IMR-90 (cell line): ENCODE measurements at regions not wholly inside any gene's neighbourhood (a gene's known extent, or its start where the extent isn't known, plus 50 kb on each side); places are given as distances from the start of the nearest gene placed in this dataset.

Experiments used
- ATAC-seq: fragments of 200-7000 bp; cut with Tn5 transposase; 2 replicates; pipeline ENCODE4 v1.9.1; 2020; ENCODE audit warnings: low read depth, mild to moderate bottlenecking, moderate library complexity
- BruUV-seq: library from RNA; stranded (reverse); fragments of 400-500 nt; replicated peaks from 2 replicates; lab custom pipeline; 2021; lab: Mats Ljungman, UMichigan
- CTCF ChIA-PET: fragments of 300-600 bp; formaldehyde crosslinking; extraction: SDS; loops from one replicate; lab custom pipeline; 2021; ENCODE audit warnings: antibody characterized with exemption; lab: Yijun Ruan, JAX
- POLR2A ChIA-PET: fragments of 300-600 bp; sonication (Branson Sonifier 250); formaldehyde crosslinking; loops from one replicate; lab custom pipeline; 2022; ENCODE audit warnings: antibody characterized with exemption; ENCODE audit not compliant: unreplicated experiment; lab: Charles Lee
- DNase-seq: peaks from one replicate; pipeline ENCODE4 v3.0.0; 2013
- H2AFZ ChIP-seq: replicated peaks from 2 replicates; pipeline ENCODE3; 2013; ENCODE audit warnings: low read length, mild to moderate bottlenecking; ENCODE audit not compliant: poor library complexity
- H2AK5ac ChIP-seq: 2 replicates; pipeline ENCODE4 v1.6.1; 2013; ENCODE audit warnings: low read depth, low read length, inconsistent platforms
- H2AK9ac ChIP-seq: replicated peaks from 2 replicates; pipeline ENCODE3; 2013; ENCODE audit warnings: mild to moderate bottlenecking, low read depth, low read length, moderate library complexity; ENCODE audit not compliant: poor library complexity
- H2BK120ac ChIP-seq: 2 replicates; pipeline ENCODE4 v1.6.1; 2013; ENCODE audit warnings: low read depth, low read length, inconsistent platforms
- H2BK15ac ChIP-seq: 3 replicates; pipeline ENCODE4 v1.6.1; 2013; ENCODE audit warnings: low read depth, low read length, inconsistent platforms
- H2BK20ac ChIP-seq: 2 replicates; pipeline ENCODE4 v1.6.1; 2013; ENCODE audit warnings: low read depth, mild to moderate bottlenecking, inconsistent platforms, low read length, moderate library complexity
- H2BK5ac ChIP-seq: 2 replicates; pipeline ENCODE4 v1.6.1; 2013; ENCODE audit warnings: mild to moderate bottlenecking, low read depth, low read length, inconsistent platforms; ENCODE audit not compliant: poor library complexity, severe bottlenecking
- H3K14ac ChIP-seq: replicated peaks from 2 replicates; pipeline ENCODE4 v1.6.1; 2013; ENCODE audit warnings: low read depth, low read length, inconsistent platforms
- H3K18ac ChIP-seq: 2 replicates; pipeline ENCODE4 v1.6.1; 2013; ENCODE audit warnings: low read depth, low read length, control low read depth
- H3K23ac ChIP-seq: 2 replicates; pipeline ENCODE4 v1.6.1; 2013; ENCODE audit warnings: low read depth, low read length, inconsistent platforms
- H3K27ac ChIP-seq: 2 replicates; pipeline ENCODE4 v1.5.1; 2013; ENCODE audit warnings: mild to moderate bottlenecking, control low read depth, low read length; ENCODE audit not compliant: insufficient read depth
- H3K27me3 ChIP-seq: 2 replicates; pipeline ENCODE4 v1.6.1; 2013; ENCODE audit warnings: low read length; ENCODE audit not compliant: control insufficient read depth, insufficient read depth
- H3K36me3 ChIP-seq: 2 replicates; pipeline ENCODE4 v1.6.1; 2013; ENCODE audit warnings: low read length, mixed read lengths; ENCODE audit not compliant: control insufficient read depth, insufficient read depth
- H3K4ac ChIP-seq: 2 replicates; pipeline ENCODE4 v1.6.1; 2013; ENCODE audit warnings: low read depth, low read length, inconsistent platforms
- H3K4me1 ChIP-seq: 2 replicates; pipeline ENCODE4 v1.6.1; 2013; ENCODE audit warnings: low read length, mixed read lengths; ENCODE audit not compliant: control insufficient read depth, insufficient read depth
- H3K4me2 ChIP-seq: 2 replicates; pipeline ENCODE4 v1.6.1; 2013; ENCODE audit warnings: low read depth, mild to moderate bottlenecking, control low read depth, low read length, moderate library complexity
- H3K4me3 ChIP-seq: 2 replicates; pipeline ENCODE4 v1.5.1; 2013; ENCODE audit warnings: low read depth, mild to moderate bottlenecking, control low read depth, low read length, moderate library complexity; ENCODE audit not compliant: insufficient read depth
- H3K56ac ChIP-seq: 2 replicates; pipeline ENCODE4 v1.6.1; 2013; ENCODE audit warnings: low read length, inconsistent platforms; ENCODE audit not compliant: insufficient read depth; ENCODE audit errors: extremely low read depth
- H3K79me1 ChIP-seq, 2 experiments: 2 replicates each; pipeline ENCODE4 v1.6.1; 2013; ENCODE audit warnings: low read length in 2 of 2, inconsistent platforms in 1 of 2, low read depth in 1 of 2
- H3K9ac ChIP-seq: 2 replicates; pipeline ENCODE4 v1.6.1; 2013; ENCODE audit warnings: low read depth, low read length, control low read depth
- H3K9me1 ChIP-seq: 2 replicates; pipeline ENCODE4 v1.6.1; 2013; ENCODE audit warnings: low read length, inconsistent platforms; ENCODE audit not compliant: insufficient read depth
- H3K9me3 ChIP-seq: 2 replicates; pipeline ENCODE4 v1.6.1; 2013; ENCODE audit warnings: low read length; ENCODE audit not compliant: control insufficient read depth, insufficient read depth
- H4K20me1 ChIP-seq: 2 replicates; pipeline ENCODE4 v1.6.1; 2013; ENCODE audit warnings: low read length, inconsistent platforms; ENCODE audit not compliant: insufficient read depth
- H4K5ac ChIP-seq: 2 replicates; pipeline ENCODE4 v1.6.1; 2013; ENCODE audit warnings: mild to moderate bottlenecking, low read depth, low read length, control low read depth
- H4K8ac ChIP-seq, 2 experiments: 2 replicates each; pipeline ENCODE4 v1.6.1; 2013; ENCODE audit warnings: low read depth in 2 of 2, low read length in 2 of 2, control low read depth in 1 of 2, inconsistent platforms in 1 of 2
- H4K91ac ChIP-seq: 2 replicates; pipeline ENCODE4 v1.6.1; 2013; ENCODE audit warnings: low read depth, low read length, inconsistent platforms; ENCODE audit not compliant: insufficient read depth
- BHLHE40 ChIP-seq: fragments of 150-350 bp; IDR thresholded peaks from 2 replicates; pipeline ENCODE4 v1.6.1; 2016; ENCODE audit warnings: mild to moderate bottlenecking, low read depth, low read length
- CTCF ChIP-seq: conservative IDR thresholded peaks from 2 replicates; pipeline ENCODE4 v1.5.1; 2012; ENCODE audit warnings: mild to moderate bottlenecking, low read depth, low read length, improper control_type of control experiment
- ELK1 ChIP-seq: fragments of 150-350 bp; IDR thresholded peaks from 2 replicates; pipeline ENCODE4 v1.6.1; 2016; ENCODE audit warnings: low read depth, mild to moderate bottlenecking, low read length, moderate library complexity, borderline replicate concordance
- FOS ChIP-seq: fragments of 150-350 bp; IDR thresholded peaks from 2 replicates; pipeline ENCODE4 v1.6.1; 2016; ENCODE audit warnings: low read depth, low read length
- MAZ ChIP-seq: IDR thresholded peaks from 2 replicates; pipeline ENCODE4 v1.6.1; 2012; ENCODE audit warnings: low read depth, mild to moderate bottlenecking, low read length, improper control_type of control experiment, moderate library complexity, borderline replicate concordance
- MXI1 ChIP-seq: IDR thresholded peaks from 2 replicates; pipeline ENCODE4 v1.6.1; 2012; ENCODE audit warnings: low read depth, mild to moderate bottlenecking, low read length, moderate library complexity, borderline replicate concordance
- NFE2L2 ChIP-seq: fragments of 150-350 bp; IDR thresholded peaks from 2 replicates; pipeline ENCODE4 v1.6.1; 2016; ENCODE audit warnings: low read depth, mild to moderate bottlenecking, low read length
- POLR2A ChIP-seq: IDR thresholded peaks from 2 replicates; pipeline ENCODE4 v1.6.1; 2012; ENCODE audit warnings: mild to moderate bottlenecking, low read depth, low read length
- RAD21 ChIP-seq: IDR thresholded peaks from 2 replicates; pipeline ENCODE4 v1.6.1; 2012; ENCODE audit warnings: low read length, improper control_type of control experiment
- RCOR1 ChIP-seq: IDR thresholded peaks from 2 replicates; pipeline ENCODE4 v1.6.1; 2012; ENCODE audit warnings: mild to moderate bottlenecking, low read length, improper control_type of control experiment; ENCODE audit not compliant: insufficient replicate concordance
- RFX5 ChIP-seq: IDR thresholded peaks from 2 replicates; pipeline ENCODE4 v1.8.0; 2012; ENCODE audit warnings: low read depth, mild to moderate bottlenecking, low read length, moderate library complexity
- SMC3 ChIP-seq: fragments of 150-350 bp; IDR thresholded peaks from 2 replicates; pipeline ENCODE4 v1.6.1; 2016; ENCODE audit warnings: low read depth, mild to moderate bottlenecking, antibody characterized with exemption, low read length, moderate library complexity
- USF2 ChIP-seq: fragments of 150-350 bp; IDR thresholded peaks from 2 replicates; pipeline ENCODE4 v1.6.1; 2017; ENCODE audit warnings: mild to moderate bottlenecking, antibody characterized with exemption, low read length, low read depth
- WGBS, 2 experiments: methylation state at CpG; one replicate each; pipeline versions ENCODE4 v1.1.5 to v1.1.7; 2013; ENCODE audit warnings: missing lambda C conversion rate in 2 of 2; ENCODE audit not compliant: insufficient read length in 1 of 2; ENCODE audit errors: extremely low coverage in 2 of 2; 5-methylcytosine and 5-hydroxymethylcytosine counted together
- dilution Hi-C: fragments of 300-500 bp; cut with HindIII; formaldehyde crosslinking; loops from one replicate; pipeline ENCODE4 v1.14.3; 2018; ENCODE audit warnings: low sequenced_read_pairs; ENCODE audit not compliant: unreplicated experiment
- in situ Hi-C: fragments of 300-500 bp; cut with MboI; formaldehyde crosslinking; loops from 3 replicates; pipeline ENCODE4 v1.14.3; 2019; ENCODE audit warnings: low sequenced_read_pairs, inconsistent platforms, mixed read lengths
- intact Hi-C: fragments of 100-400 bp; cut with micrococcal nuclease; formaldehyde crosslinking; loops from 2 replicates; pipeline ENCODE4 v1.10.0; 2022

GRCh38 chr5:58362135-58362534, 97.8 kb downstream of the PLK2 start:
- Histone ChIP-seq H2BK15ac (no peak overlapping the region), H2BK5ac (no peak overlapping the region), H3K56ac (no peak overlapping the region), H4K5ac (no peak overlapping the region), H3K9me3 (no peaks in the 10 kb centered on the region), H2BK20ac (no peak overlapping the region), H2AFZ (no peak overlapping the region), H2AK5ac (no peak overlapping the region), H3K36me3 (no peaks in the 10 kb centered on the region), H3K4me1 (no peaks in the 10 kb centered on the region), H3K9me1 (no peaks in the 10 kb centered on the region), H3K14ac (no peak overlapping the region), H3K4ac (no peak overlapping the region), H3K18ac (no peak overlapping the region), H4K8ac (no peak overlapping the region), H2BK120ac (no peak overlapping the region), H4K20me1 (no peaks in the 10 kb centered on the region), H3K9ac (no peak overlapping the region), H3K4me2 (no peak overlapping the region), H4K91ac (no peak overlapping the region), H2AK9ac (no peak overlapping the region), H3K79me1 (no peaks in the 10 kb centered on the region), H3K4me3 (no peak overlapping the region), H3K27ac (no peak overlapping the region), H3K23ac (no peak overlapping the region), H3K27me3 (no peaks in the 10 kb centered on the region)
- DNase-seq = no peak
- BruUV-seq = no TSS peak
- ChIA-PET CTCF (interaction anchor here (0.6 kb wide), 1 partner anchor 740 kb away, joined by 6 read pairs; no protein-coding TSS in a partner anchor), POLR2A (no interaction called here)
- WGBS, 2 experiments = no CpG with 5 or more reads among the region's 3 CpGs
- no peak for ATAC-seq
- in situ Hi-C loops (no loop called here), dilution Hi-C loops (no loop called here), intact Hi-C loops (no loop called here)
- TF ChIP-seq RFX5 (no peak), MAZ (no peak), MXI1 (no peak), RAD21 (no peak), POLR2A (no peak), SMC3 (no peak), NFE2L2 (no peak), USF2 (no peak), ELK1 (no peak), CTCF (no peak), BHLHE40 (no peak), RCOR1 (no peak), FOS (no peak)
